Breast epithelium (tissue), 4 donors: ENCODE measurements at regions not wholly inside any gene's neighbourhood (a gene's known extent, or its start where the extent isn't known, plus 50 kb on each side); places are given as distances from the start of the nearest gene placed in this dataset.

Source experiments
- DNase-seq, 2 donors: peaks; one replicate each; pipeline ENCODE4 v3.0.0-alpha.2; 2019; ENCODE audit warnings: low spot score in 2 of 2
- H3K27ac ChIP-seq, 2 donors: fragments of 200-600 bp; sonication (generic) in 1 of 2; one replicate each; pipeline ENCODE4 v1.5.1; 2016 to 2019; ENCODE audit warnings: mild to moderate bottlenecking in 1 of 2
- H3K27me3 ChIP-seq, 2 donors: fragments of 200-600 bp; sonication (generic) in 1 of 2; one replicate each; pipeline versions ENCODE4 v1.5.1 to v1.6.0; 2017 to 2019; ENCODE audit warnings: control low read depth in 1 of 2, mild to moderate bottlenecking in 1 of 2
- H3K36me3 ChIP-seq: fragments of 200-600 bp; one replicate; pipeline ENCODE4 v1.5.1; 2019
- H3K4me1 ChIP-seq, 2 donors: fragments of 200-600 bp; sonication (generic); one replicate each; pipeline ENCODE4 v1.5.1; 2016 to 2019; ENCODE audit warnings: control low read depth in 1 of 2
- H3K4me3 ChIP-seq, 3 donors: fragments of 200-600 bp; sonication (generic); 1 replicate in 2 of 3; 2 replicates in 1 of 3; pipeline ENCODE4 v1.5.1; 2016 to 2019; ENCODE audit warnings: mild to moderate bottlenecking in 3 of 3, moderate library complexity in 2 of 3
- H3K9me3 ChIP-seq, 2 donors: fragments of 200-600 bp; sonication (generic) in 1 of 2; one replicate each; pipeline ENCODE4 v1.5.1; 2016 to 2019; ENCODE audit warnings: control low read depth in 1 of 2
- CTCF ChIP-seq, 3 donors: fragments of 450-650 bp; IDR thresholded peaks; one replicate each; pipeline ENCODE4 v1.5.1; 2016 to 2017; ENCODE audit warnings: antibody characterized with exemption in 3 of 3, mild to moderate bottlenecking in 3 of 3, moderate library complexity in 3 of 3
- POLR2A ChIP-seq: fragments of 450-650 bp; IDR thresholded peaks from one replicate; pipeline ENCODE4 v1.6.1; 2016; ENCODE audit warnings: antibody characterized with exemption, mild to moderate bottlenecking, moderate library complexity
- POLR2AphosphoS5 ChIP-seq, 3 donors: sonication (generic); formaldehyde crosslinking; IDR thresholded peaks; one replicate each; pipeline ENCODE4 v1.6.1; 2017; ENCODE audit warnings: antibody characterized with exemption in 3 of 3
- intact Hi-C: fragments of 100-400 bp; cut with DNase I; formaldehyde crosslinking; loops from one replicate; pipeline ENCODE4 v1.15.1; 2023; ENCODE audit warnings: low total_unique reads

- Histone ChIP-seq H3K4me3 (no peak overlapping the region), H3K9me3 (no peaks in the 10 kb centered on the region), H3K27ac (no peak overlapping the region), H3K4me1 (no peaks in the 10 kb centered on the region), H3K36me3 (no peaks in the 10 kb centered on the region), H3K27me3 (peaks cover 0 to 6% of the 10 kb centered on the region in 2 donors)
- intact Hi-C loops, result no loop called here
- no peak for TF ChIP-seq CTCF (IDR thresholded peaks at IDR 0.05)
- no peak for TF ChIP-seq POLR2A
- no peak for TF ChIP-seq POLR2AphosphoS5 (IDR thresholded peaks at IDR 0.05)
- no peak for DNase-seq
Measured at GRCh38 chr7:98722402-98722801, 105.3 kb downstream of the NPTX2 start.

GRCh38 chr7:98724591-98724990, 107.5 kb downstream of the NPTX2 start:
- H3K27me3 ChIP-seq, result peaks cover 0 to 6% of the 10 kb centered on the region in 2 donors
- no peak overlapping the region for H3K27ac ChIP-seq
- H3K4me3 ChIP-seq, result no peak overlapping the region
- TF ChIP-seq POLR2AphosphoS5 (IDR thresholded peaks at IDR 0.05) (no peak), POLR2A (no peak), CTCF (IDR thresholded peaks at IDR 0.05) (no peak)
- H3K9me3 ChIP-seq, result no peaks in the 10 kb centered on the region
- no peak for DNase-seq
- H3K36me3 ChIP-seq, result no peaks in the 10 kb centered on the region
- intact Hi-C loops, result no loop called here
- no peaks in the 10 kb centered on the region for H3K4me1 ChIP-seq

- Histone ChIP-seq H3K4me1 (no peaks in the 10 kb centered on the region), H3K4me3 (no peak overlapping the region), H3K27ac (no peak overlapping the region), H3K36me3 (no peaks in the 10 kb centered on the region), H3K27me3 (peaks cover 0 to 9% of the 10 kb centered on the region in 2 donors), H3K9me3 (no peaks in the 10 kb centered on the region)
- intact Hi-C loops, result no loop called here
- TF ChIP-seq POLR2AphosphoS5 (IDR thresholded peaks at IDR 0.05) (no peak), POLR2A (no peak), CTCF (IDR thresholded peaks at IDR 0.05) (no peak)
- no peak for DNase-seq
Measured at GRCh38 chr7:98727146-98727709, 110.1 kb downstream of the NPTX2 start.

- Histone ChIP-seq H3K4me1 (no peaks in the 10 kb centered on the region), H3K27me3 (peaks cover 0 to 9% of the 10 kb centered on the region in 2 donors), H3K4me3 (no peak overlapping the region), H3K36me3 (no peaks in the 10 kb centered on the region), H3K9me3 (peaks cover 0 to 5% of the 10 kb centered on the region in 2 donors), H3K27ac (no peak overlapping the region)
- no peak for DNase-seq
- intact Hi-C loops, result no loop called here
- TF ChIP-seq POLR2A, result no peak
- TF ChIP-seq CTCF (IDR thresholded peaks at IDR 0.05), result no peak
- TF ChIP-seq POLR2AphosphoS5 (IDR thresholded peaks at IDR 0.05), result no peak
Measured at GRCh38 chr7:98728555-98728954, 111.5 kb downstream of the NPTX2 start.

- no peak overlapping the region for H3K27ac ChIP-seq
- H3K9me3 ChIP-seq, result peaks cover 0 to 5% of the 10 kb centered on the region in 2 donors
- H3K4me1 ChIP-seq, result no peaks in the 10 kb centered on the region
- no peaks in the 10 kb centered on the region for H3K36me3 ChIP-seq
- H3K4me3 ChIP-seq, result no peak overlapping the region
- no peak for TF ChIP-seq POLR2A
- no peak for TF ChIP-seq CTCF (IDR thresholded peaks at IDR 0.05)
- TF ChIP-seq POLR2AphosphoS5 (IDR thresholded peaks at IDR 0.05), result no peak
- peaks cover 0 to 9% of the 10 kb centered on the region in 2 donors for H3K27me3 ChIP-seq
- DNase-seq, result no peak
- intact Hi-C loops, result no loop called here
Measured at GRCh38 chr7:98729121-98729520, 112.0 kb downstream of the NPTX2 start.
